ENCODE measurements at regions not wholly inside any gene's neighbourhood (a gene's known extent, or its start where the extent isn't known, plus 50 kb on each side); places are given as distances from the start of the nearest gene placed in this dataset.

DNA sequence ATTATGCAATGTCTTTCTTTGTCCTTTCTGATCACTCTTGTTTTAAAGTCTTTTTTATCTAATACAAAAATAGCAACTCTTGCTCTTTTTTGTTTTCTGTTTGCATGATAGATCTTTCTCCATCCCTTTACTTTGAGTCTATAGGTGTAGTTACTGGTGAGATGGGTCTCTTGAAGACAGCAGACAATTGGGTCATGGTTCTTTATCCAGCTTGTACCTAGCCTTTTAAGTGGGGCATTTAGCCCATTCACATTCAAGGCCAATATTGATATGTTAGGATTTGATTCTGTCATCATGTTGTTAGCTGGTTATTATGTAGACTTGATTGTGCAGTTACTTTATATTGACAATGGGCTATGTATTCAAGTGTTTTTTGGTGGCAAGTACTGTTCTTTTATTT lies 245.9 kb upstream of the TARS1 start:
- no peak for ATAC-seq (ENCODE audit: low FRiP score in 2 of 2)
- Histone ChIP-seq H3K27me3 (no peaks in the 10 kb centered on the region), H3K4me3 (no peak overlapping the region), H3K9me3 (no peaks in the 10 kb centered on the region), H3K4me1 (no peaks in the 10 kb centered on the region), H3K27ac (no peak overlapping the region), H3K36me3 (no peaks in the 10 kb centered on the region)
- no peak for DNase-seq
- TF ChIP-seq EP300 (IDR thresholded peaks at IDR 0.05) (no peak), POLR2A (IDR thresholded peaks at IDR 0.05) (no peak), POLR2AphosphoS5 (IDR thresholded peaks at IDR 0.05) (no peak)
- TF ChIP-seq, protein P1, sequence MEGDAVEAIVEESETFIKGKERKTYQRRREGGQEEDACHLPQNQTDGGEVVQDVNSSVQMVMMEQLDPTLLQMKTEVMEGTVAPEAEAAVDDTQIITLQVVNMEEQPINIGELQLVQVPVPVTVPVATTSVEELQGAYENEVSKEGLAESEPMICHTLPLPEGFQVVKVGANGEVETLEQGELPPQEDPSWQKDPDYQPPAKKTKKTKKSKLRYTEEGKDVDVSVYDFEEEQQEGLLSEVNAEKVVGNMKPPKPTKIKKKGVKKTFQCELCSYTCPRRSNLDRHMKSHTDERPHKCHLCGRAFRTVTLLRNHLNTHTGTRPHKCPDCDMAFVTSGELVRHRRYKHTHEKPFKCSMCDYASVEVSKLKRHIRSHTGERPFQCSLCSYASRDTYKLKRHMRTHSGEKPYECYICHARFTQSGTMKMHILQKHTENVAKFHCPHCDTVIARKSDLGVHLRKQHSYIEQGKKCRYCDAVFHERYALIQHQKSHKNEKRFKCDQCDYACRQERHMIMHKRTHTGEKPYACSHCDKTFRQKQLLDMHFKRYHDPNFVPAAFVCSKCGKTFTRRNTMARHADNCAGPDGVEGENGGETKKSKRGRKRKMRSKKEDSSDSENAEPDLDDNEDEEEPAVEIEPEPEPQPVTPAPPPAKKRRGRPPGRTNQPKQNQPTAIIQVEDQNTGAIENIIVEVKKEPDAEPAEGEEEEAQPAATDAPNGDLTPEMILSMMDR (IDR thresholded peaks at IDR 0.05), result no peak

DNA sequence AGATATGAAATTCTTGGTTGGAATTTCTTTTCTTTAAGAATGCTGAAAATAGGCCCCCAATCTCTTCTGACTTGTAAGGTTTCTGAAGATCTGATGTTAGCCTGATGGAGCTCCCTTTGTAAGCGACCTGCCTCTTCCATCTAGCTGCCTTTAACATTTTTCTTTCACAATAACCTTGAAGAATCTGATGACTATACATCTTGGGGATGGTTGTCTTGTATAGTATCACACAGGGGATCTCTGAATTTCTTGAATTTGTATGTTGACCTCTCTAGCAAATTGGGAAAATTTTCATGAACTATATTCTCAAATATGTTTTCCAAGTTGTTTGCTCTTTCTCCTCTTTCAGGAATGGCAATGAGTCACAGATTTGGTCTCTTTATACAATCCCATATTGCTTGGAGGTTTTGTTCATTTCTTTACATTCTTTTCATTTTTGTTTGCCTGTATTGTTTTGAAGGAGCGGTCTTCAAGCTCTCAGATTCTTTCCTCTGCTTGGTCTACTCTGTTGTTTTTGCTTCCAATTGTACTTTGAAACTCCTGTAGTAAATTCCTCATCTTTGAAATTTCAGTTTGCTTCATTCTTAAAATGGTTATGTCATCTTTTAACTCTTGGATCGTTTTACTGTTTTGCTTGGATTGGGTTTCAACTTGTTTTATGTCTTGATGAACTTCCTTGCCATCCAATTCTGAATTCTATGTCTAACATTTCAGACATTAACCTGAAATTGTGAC lies 245.2 kb upstream of the TARS1 start:
- 63 to 72% methylated on average over 3 of the region's 3 CpGs for WGBS, 2 donors
- DNase-seq (no peak), ATAC-seq (ENCODE audit: low FRiP score in 2 of 2) (no peak)
- H3K4me3 ChIP-seq, result no peak overlapping the region
- H3K27me3 ChIP-seq, result no peaks in the 10 kb centered on the region
- no peak for TF ChIP-seq POLR2AphosphoS5 (IDR thresholded peaks at IDR 0.05)
- TF ChIP-seq POLR2A (IDR thresholded peaks at IDR 0.05), result no peak
- TF ChIP-seq, protein P1 (IDR thresholded peaks at IDR 0.05), result no peak
- TF ChIP-seq EP300 (IDR thresholded peaks at IDR 0.05), result no peak
- H3K36me3 ChIP-seq, result no peaks in the 10 kb centered on the region
- no peaks in the 10 kb centered on the region for H3K9me3 ChIP-seq
- H3K27ac ChIP-seq, result no peak overlapping the region
- H3K4me1 ChIP-seq, result no peaks in the 10 kb centered on the region

DNA sequence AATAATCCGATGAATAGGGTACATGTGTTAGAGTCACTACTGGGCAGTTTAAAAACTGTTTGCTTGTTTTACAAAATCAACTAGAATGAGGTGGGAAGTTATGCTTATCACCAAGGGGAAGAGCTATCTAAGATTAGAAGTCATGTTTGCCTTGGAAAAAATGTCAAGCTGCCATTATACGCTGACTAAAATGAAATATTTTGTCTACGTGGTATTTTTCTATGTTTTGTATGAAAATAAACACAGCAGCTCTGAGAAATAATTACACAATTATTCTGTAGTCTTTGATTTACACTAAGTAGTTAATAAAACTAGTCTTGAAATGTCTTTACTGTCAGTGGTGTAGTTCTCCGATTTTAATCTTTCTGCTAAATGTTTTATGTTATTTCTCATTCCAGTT lies 241.9 kb upstream of the TARS1 start:
- H3K27ac ChIP-seq, result no peak overlapping the region
- DNase-seq (no peak), ATAC-seq (ENCODE audit: low FRiP score in 2 of 2) (no peak)
- H3K36me3 ChIP-seq, result no peaks in the 10 kb centered on the region
- no peak overlapping the region for H3K4me3 ChIP-seq
- TF ChIP-seq POLR2AphosphoS5 (IDR thresholded peaks at IDR 0.05), result no peak
- TF ChIP-seq, protein P1 (IDR thresholded peaks at IDR 0.05), result no peak
- TF ChIP-seq POLR2A (IDR thresholded peaks at IDR 0.05), result no peak
- no peak for TF ChIP-seq EP300 (IDR thresholded peaks at IDR 0.05)
- H3K27me3 ChIP-seq, result no peaks in the 10 kb centered on the region
- no peaks in the 10 kb centered on the region for H3K4me1 ChIP-seq
- WGBS, 2 donors, result 70 to 72% methylated on average over 4 of the region's 4 CpGs
- H3K9me3 ChIP-seq, result no peaks in the 10 kb centered on the region

DNA sequence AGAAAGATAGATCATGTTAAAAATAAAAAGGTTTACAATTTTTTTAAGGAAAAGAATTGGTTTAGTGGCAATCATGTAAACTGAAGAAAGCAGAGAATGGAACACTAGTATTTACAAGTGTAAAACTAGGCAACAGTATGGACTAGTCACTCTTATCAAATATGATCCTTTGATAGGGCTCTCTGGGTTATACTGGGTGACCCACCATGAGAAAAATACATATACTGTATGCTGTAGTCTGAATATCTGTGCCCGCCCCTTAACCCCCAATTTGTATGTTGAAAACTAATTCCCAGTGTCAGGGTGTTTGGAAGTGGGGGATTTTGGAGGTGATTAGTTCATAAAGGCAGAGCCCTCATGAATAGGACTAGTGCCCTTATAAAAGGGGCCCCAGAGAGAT lies 236.8 kb upstream of the TARS1 start:
- no peak for DNase-seq
- H3K27me3 ChIP-seq, result no peaks in the 10 kb centered on the region
- WGBS, 2 donors, result 94 to 100% methylated on average over 1 of the region's 1 CpG

More for the DNA sequence above, 236.8 kb upstream of the TARS1 start:
- no peak overlapping the region for H3K4me3 ChIP-seq
- H3K4me1 ChIP-seq, result peaks cover 0 to 6% (median 0%) of the 10 kb centered on the region in 4 donors
- no peak for ATAC-seq (ENCODE audit: low FRiP score in 2 of 2)
- no peaks in the 10 kb centered on the region for H3K36me3 ChIP-seq
- no peak overlapping the region for H3K27ac ChIP-seq
- H3K9me3 ChIP-seq, result no peaks in the 10 kb centered on the region
- no peak for TF ChIP-seq POLR2A (IDR thresholded peaks at IDR 0.05)
- no peak for TF ChIP-seq POLR2AphosphoS5 (IDR thresholded peaks at IDR 0.05)
- no peak for TF ChIP-seq EP300 (IDR thresholded peaks at IDR 0.05)
- TF ChIP-seq, protein P1 (IDR thresholded peaks at IDR 0.05), result no peak
